Adipose tissue (tissue), 3 donors: ENCODE measurements at regions not wholly inside any gene's neighbourhood (a gene's known extent, or its start where the extent isn't known, plus 50 kb on each side); places are given as distances from the start of the nearest gene placed in this dataset.

Experiments used
- H3K27ac ChIP-seq: one replicate; pipeline ENCODE4 v1.5.1; 2013; ENCODE audit warnings: low read depth, low read length
- WGBS, 3 donors: extraction: QIAGEN DNeasy Blood & Tissue Kit; methylation state at CpG; one replicate each; pipeline ENCODE4 v1.1.7; 2013; 5-methylcytosine and 5-hydroxymethylcytosine counted together
- donor health status: healthy with polysubstance abuse.
- donor health status: Bipolar disorder and iron deficiency.
- donor health status: healthy.

- H3K27ac ChIP-seq = no peak overlapping the region
- WGBS, 3 donors = 61 to 72% (median 67%) methylated on average over 3 of the region's 3 CpGs
Observed at GRCh38 chr2:38130876-38131275, 54.9 kb upstream of the CYP1B1 start.

GRCh38 chr2:38129987-38130386 is 54.0 kb upstream of the CYP1B1 start:
- 53 to 84% (median 55%) methylated on average over 3 of the region's 3 CpGs for WGBS, 3 donors
- no peak overlapping the region for H3K27ac ChIP-seq

- H3K27ac ChIP-seq = no peak overlapping the region
- 44 to 67% (median 50%) methylated on average over 1 of the region's 1 CpG for WGBS, 3 donors
Observed at GRCh38 chr2:38129481-38129880, 53.5 kb upstream of the CYP1B1 start.

GRCh38 chr2:38128653-38129052 is 52.7 kb upstream of the CYP1B1 start:
- 41 to 67% (median 57%) methylated on average over 2 of the region's 2 CpGs for WGBS, 3 donors
- no peak overlapping the region for H3K27ac ChIP-seq

- H3K27ac ChIP-seq = no peak overlapping the region
Observed at GRCh38 chr2:38127277-38127676, 51.3 kb upstream of the CYP1B1 start.

GRCh38 chr2:38125842-38126241 is 49.9 kb upstream of the CYP1B1 start:
- WGBS, 3 donors = 54 to 74% (median 73%) methylated on average over 3 of the region's 3 CpGs
- no peak overlapping the region for H3K27ac ChIP-seq
